ENCODE measurements at regions not wholly inside any gene's neighbourhood (a gene's known extent, or its start where the extent isn't known, plus 50 kb on each side); places are given as distances from the start of the nearest gene placed in this dataset.
A peak's percentile ranks its signal among the peaks of the same experiment; 100 is the strongest.
"Not testable (repeated sequence)": the region's sequence is repeated elsewhere in the genome, so short reads cannot be mapped to it uniquely, and the experiment has no call there.

GRCh38 chr6:86017236-86017635 is 374.6 kb upstream of the SYNCRIP start:
- Histone ChIP-seq H3K9me3 (no peaks in the 10 kb centered on the region), H3K27me3 (no peaks in the 10 kb centered on the region), H3K36me3 (no peaks in the 10 kb centered on the region), H3K27ac (no peak overlapping the region), H3K4me3 (no peak overlapping the region), H3K4me1 (no peaks in the 10 kb centered on the region)
- ATAC-seq (no peak), DNase-seq (no peak)
- intact Hi-C loops (cut with DNase I): no loop called here
- TF ChIP-seq CTCF (IDR thresholded peaks at IDR 0.05): no peak

- H3K27ac ChIP-seq: no peak overlapping the region
- H3K36me3 ChIP-seq: no peaks in the 10 kb centered on the region
- ATAC-seq (no peak), DNase-seq (no peak)
- H3K4me1 ChIP-seq: no peaks in the 10 kb centered on the region
- H3K9me3 ChIP-seq: no peaks in the 10 kb centered on the region
- no peaks in the 10 kb centered on the region for H3K27me3 ChIP-seq
- intact Hi-C loops (cut with DNase I): no loop called here
- no peak for TF ChIP-seq CTCF (IDR thresholded peaks at IDR 0.05)
- H3K4me3 ChIP-seq: no peak overlapping the region
Measured at GRCh38 chr6:86016567-86016966, 373.9 kb upstream of the SYNCRIP start.

GRCh38 chr6:86016077-86016476 is 373.4 kb upstream of the SYNCRIP start:
- ATAC-seq: no peak

GRCh38 chr6:86012991-86013390 is 370.3 kb upstream of the SYNCRIP start:
- DNase-seq; H3K4me1 ChIP-seq; intact Hi-C loops (cut with DNase I); H3K9me3 ChIP-seq; H3K27ac ChIP-seq; H3K36me3 ChIP-seq; ATAC-seq; H3K4me3 ChIP-seq; H3K27me3 ChIP-seq: not testable (repeated sequence)

More at GRCh38 chr6:86016077-86016476, 373.4 kb upstream of the SYNCRIP start:
- Histone ChIP-seq H3K27me3 (no peaks in the 10 kb centered on the region), H3K4me1 (no peaks in the 10 kb centered on the region), H3K9me3 (no peaks in the 10 kb centered on the region), H3K36me3 (no peaks in the 10 kb centered on the region), H3K4me3 (no peak overlapping the region), H3K27ac (no peak overlapping the region)
- intact Hi-C loops (cut with DNase I): no loop called here
- no peak for DNase-seq
- no peak for TF ChIP-seq CTCF (IDR thresholded peaks at IDR 0.05)

GRCh38 chr6:86010915-86011786 is 368.5 kb upstream of the SYNCRIP start:
- H3K9me3 ChIP-seq: no peaks in the 10 kb centered on the region

More at GRCh38 chr6:86010915-86011786, 368.5 kb upstream of the SYNCRIP start:
- no peak for TF ChIP-seq CTCF (IDR thresholded peaks at IDR 0.05)
- H3K27ac ChIP-seq: no peak overlapping the region
- ATAC-seq (peak; percentile 25), DNase-seq (no peak)
- H3K4me3 ChIP-seq: no peak overlapping the region
- intact Hi-C loops (cut with DNase I): no loop called here
- no peaks in the 10 kb centered on the region for H3K4me1 ChIP-seq
- no peaks in the 10 kb centered on the region for H3K27me3 ChIP-seq
- no peaks in the 10 kb centered on the region for H3K36me3 ChIP-seq
